ENCODE measurements at regions not wholly inside any gene's neighbourhood (a gene's known extent, or its start where the extent isn't known, plus 50 kb on each side); places are given as distances from the start of the nearest gene placed in this dataset.

- Histone ChIP-seq H2AFZ (ENCODE audit: low read length) (no peak overlapping the region), H3T11ph (ENCODE audit: low read length) (no peak overlapping the region), H3K4me2 (ENCODE audit: insufficient read depth, insufficient read length, low read length) (no peak overlapping the region), H3K56ac (ENCODE audit: insufficient read length, low read depth, low read length) (no peak overlapping the region), H3K79me1 (ENCODE audit: insufficient read depth, low read depth, low read length, poor library complexity, severe bottlenecking) (no peaks in the 10 kb centered on the region), H3K23ac (ENCODE audit: insufficient read length, low read depth, low read length) (no peak overlapping the region), H3K79me2 (ENCODE audit: insufficient read depth, low read length) (no peaks in the 10 kb centered on the region), H3K4ac (ENCODE audit: low read depth, low read length) (no peak overlapping the region), H3K27me3 (ENCODE audit: insufficient read depth, low read length) (no peaks in the 10 kb centered on the region), H3K14ac (ENCODE audit: insufficient read depth, low read length) (no peak overlapping the region), H2BK120ac (ENCODE audit: low read depth, low read length, poor library complexity, severe bottlenecking) (no peak overlapping the region), H2BK15ac (ENCODE audit: low read depth, low read length) (no peak overlapping the region), H3K18ac (ENCODE audit: insufficient read length, low read depth, low read length) (no peak overlapping the region), H3K27ac (ENCODE audit: insufficient read length, low read depth, low read length) (no peak overlapping the region), H3K9ac (ENCODE audit: extremely low read depth, insufficient read length, low read length) (no peak overlapping the region), H4K20me1 (ENCODE audit: control insufficient read depth, insufficient read depth, insufficient read length) (no peaks in the 10 kb centered on the region), H2BK5ac (ENCODE audit: insufficient read length, low read length) (no peak overlapping the region), H3K4me1 (ENCODE audit: insufficient read depth, low read length) (no peaks in the 10 kb centered on the region), H2AK5ac (ENCODE audit: insufficient read length, low read length) (no peak overlapping the region), H2BK12ac (ENCODE audit: insufficient read length, low read depth, low read length) (no peak overlapping the region), H2BK20ac (ENCODE audit: low read depth, low read length, poor library complexity, severe bottlenecking) (no peak overlapping the region), H4K5ac (ENCODE audit: insufficient read length, low read depth, low read length) (no peak overlapping the region), H3K23me2 (ENCODE audit: insufficient read length, low read depth, low read length, poor library complexity, severe bottlenecking) (no peaks in the 10 kb centered on the region), H4K8ac (replicated peaks; ENCODE audit: insufficient read length, low read depth, low read length) (no peak overlapping the region), H3K9me3 (ENCODE audit: control insufficient read depth, low read depth, low read length) (peaks cover 7% of the 10 kb centered on the region), H4K91ac (ENCODE audit: insufficient read length, low read depth, low read length) (no peak overlapping the region)
- Mint-ChIP-seq H3K4me3 (no peak overlapping the region), H3K27ac (peak overlapping the region in 1 of 3 experiments; percentile 13; a peak in 1 of 7 replicates), H3K36me3 (ENCODE audit: insufficient read depth in 1 of 3, low read depth in 3 of 3) (peaks cover 82 to 92% (median 83%) of the 10 kb centered on the region in 3 experiments), H3K4me1 (no peaks in the 10 kb centered on the region), H3K27me3 (ENCODE audit: low read depth) (no peaks in the 10 kb centered on the region), H3K9me3 (peaks cover 11 to 19% of the 10 kb centered on the region in 2 experiments)
- no CpG with 5 or more reads among the region's 6 CpGs for WGBS (ENCODE audit: extremely low coverage, insufficient read length, low lambda C conversion rate)
- no peak for DNase-seq
- TF ChIP-seq CTCF (conservative IDR thresholded peaks at IDR 0.05), result no peak
These were observed 57.4 kb upstream of the BDH1 start for GRCh38 chr3:197613199-197613598.
